Right lobe of liver (tissue), 6 donors: ENCODE measurements at regions not wholly inside any gene's neighbourhood (a gene's known extent, or its start where the extent isn't known, plus 50 kb on each side); places are given as distances from the start of the nearest gene placed in this dataset.

Experiments
- ATAC-seq, 4 donors: fragments of 200-7000 bp; cut with Tn5 transposase; one replicate each; pipeline ENCODE4 v1.9.1; 2020; ENCODE audit warnings: mild to moderate bottlenecking in 4 of 4, moderate library complexity in 4 of 4
- DNase-seq, 3 donors: peaks; one replicate each; pipeline ENCODE4 v3.0.0-alpha.2; 2020
- H3K27ac ChIP-seq, 3 donors: fragments of 200-600 bp; one replicate each; pipeline ENCODE4 v1.8.0; 2022
- H3K27me3 ChIP-seq, 2 donors: fragments of 200-600 bp; one replicate each; pipeline ENCODE4 v1.8.0; 2022
- H3K36me3 ChIP-seq, 4 donors: fragments of 200-600 bp; sonication (generic) in 1 of 4; one replicate each; pipeline versions ENCODE4 v1.5.1 to v1.8.0; 2017 to 2022; ENCODE audit warnings: control low read depth in 1 of 4
- H3K4me1 ChIP-seq, 4 donors: fragments of 200-600 bp; sonication (generic) in 1 of 4; one replicate each; pipeline versions ENCODE4 v1.5.1 to v1.8.0; 2017 to 2022; ENCODE audit warnings: control low read depth in 1 of 4
- H3K4me3 ChIP-seq, 3 donors: fragments of 200-600 bp; one replicate each; pipeline ENCODE4 v1.8.0; 2022
- H3K9me3 ChIP-seq, 4 donors: fragments of 200-600 bp; sonication (generic) in 1 of 4; one replicate each; pipeline versions ENCODE4 v1.5.1 to v1.8.0; 2017 to 2022; ENCODE audit warnings: control low read depth in 1 of 4
- CTCF ChIP-seq, 4 donors: fragments of 200-600 bp in 3 of 4; fragments of 450-650 bp in 1 of 4; IDR thresholded peaks; one replicate each; pipeline versions ENCODE4 v1.5.1 to v1.8.0; 2016 to 2022; ENCODE audit warnings: antibody characterized with exemption in 4 of 4, mild to moderate bottlenecking in 2 of 4
- POLR2A ChIP-seq: fragments of 450-650 bp; IDR thresholded peaks from one replicate; pipeline ENCODE4 v1.6.1; 2017; ENCODE audit warnings: antibody characterized with exemption, mild to moderate bottlenecking
- WGBS: methylation state at CpG from one replicate; pipeline ENCODE4 v1.1.6; 2018; ENCODE audit warnings: low coverage, low lambda C conversion rate; ENCODE audit not compliant: insufficient coverage; ENCODE audit errors: missing lambda C conversion rate; 5-methylcytosine and 5-hydroxymethylcytosine counted together
- intact Hi-C, 2 donors: fragments of 100-400 bp; cut with DNase I; formaldehyde crosslinking; loops; one replicate each; pipeline versions ENCODE4 v1.11.2 to v1.14.1; 2022
- donor health status: DM: no; HTN: yes; CAD: no.
- donor health status: DM: no; HTN: no; CAD: no.
- donor health status: DM: no; HTN: no; CAD: no.
- donor health status: DM: no; HTN: yes; CAD: no.
- donor health status: DM: no; HTN: yes; CAD: no.

DNA sequence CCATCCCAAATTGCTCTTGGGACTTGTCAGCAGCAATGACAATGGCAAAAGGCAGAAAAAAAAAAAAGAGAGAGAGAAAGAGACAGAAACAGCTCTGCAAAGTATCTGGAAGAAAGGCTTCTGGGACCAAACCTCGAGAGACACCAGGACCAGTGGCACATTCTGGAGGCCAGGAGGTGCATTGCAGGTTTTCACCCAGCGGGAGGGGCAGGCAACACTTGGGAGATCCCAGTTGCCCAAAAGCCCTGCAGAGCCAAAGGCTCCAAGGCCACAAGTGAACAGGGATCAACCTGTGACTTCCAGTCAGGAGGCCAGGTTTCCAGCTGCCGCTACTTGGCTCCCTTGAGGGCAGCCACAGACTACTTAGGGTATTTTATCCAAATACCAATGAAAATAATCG is 110.8 kb upstream of the CDH5 start:
- Histone ChIP-seq H3K27ac (no peak overlapping the region), H3K4me1 (no peaks in the 10 kb centered on the region), H3K4me3 (no peak overlapping the region), H3K27me3 (no peaks in the 10 kb centered on the region), H3K9me3 (no peaks in the 10 kb centered on the region), H3K36me3 (no peaks in the 10 kb centered on the region)
- WGBS, result 26% methylated on average over 2 of the region's 4 CpGs
- DNase-seq (no peak), ATAC-seq (no peak)
- TF ChIP-seq POLR2A (no peak), CTCF (IDR thresholded peaks at IDR 0.05) (no peak)
- intact Hi-C loops, result no loop called here

DNA sequence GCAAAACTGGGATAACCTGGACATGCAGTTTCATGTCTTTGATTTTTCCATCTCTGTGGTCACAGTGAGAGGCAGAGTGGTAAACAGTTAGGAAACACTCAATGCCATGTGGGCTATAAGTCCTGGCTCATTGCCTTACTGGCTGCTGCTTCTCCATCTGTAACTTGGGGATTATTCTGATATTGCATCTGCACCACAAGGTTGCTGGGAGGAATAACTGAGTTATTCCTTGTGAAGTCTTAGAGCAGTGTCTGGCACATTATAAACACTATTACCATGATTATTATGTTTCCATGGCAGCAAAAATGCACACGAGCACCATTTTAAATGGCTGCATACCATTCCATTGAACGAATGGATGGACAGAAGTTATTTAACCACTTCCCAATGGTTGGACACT is 111.7 kb upstream of the CDH5 start:
- ATAC-seq, result no peak
- DNase-seq, result no peak
- no peaks in the 10 kb centered on the region for H3K4me1 ChIP-seq
- no peak overlapping the region for H3K4me3 ChIP-seq
- intact Hi-C loops, result no loop called here
- no peak overlapping the region for H3K27ac ChIP-seq
- TF ChIP-seq CTCF (IDR thresholded peaks at IDR 0.05), result no peak
- TF ChIP-seq POLR2A, result no peak
- 73% methylated on average over 2 of the region's 2 CpGs for WGBS
- H3K27me3 ChIP-seq, result no peaks in the 10 kb centered on the region
- H3K36me3 ChIP-seq, result no peaks in the 10 kb centered on the region
- H3K9me3 ChIP-seq, result no peaks in the 10 kb centered on the region

DNA sequence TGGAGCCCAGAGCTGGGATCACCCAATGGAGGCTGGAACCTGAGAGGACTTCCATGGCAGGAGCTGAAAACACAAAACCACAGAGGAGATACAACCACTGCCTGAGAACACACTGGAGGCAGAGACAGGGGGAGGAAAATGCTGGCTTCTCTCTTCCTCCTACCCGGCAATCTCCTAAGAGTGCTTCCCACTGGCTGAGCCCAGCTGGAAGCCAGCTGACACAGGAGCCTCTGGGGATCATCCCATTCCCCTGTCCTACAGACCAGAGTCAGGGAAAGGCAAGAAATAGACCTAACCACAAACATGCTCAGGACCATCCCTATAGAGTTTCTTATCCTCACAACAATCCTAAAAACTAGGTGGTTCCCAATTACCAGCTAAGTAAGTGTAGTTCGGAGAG is 112.4 kb upstream of the CDH5 start:
- no peak for ATAC-seq
- intact Hi-C loops, result no loop called here
- no peak for DNase-seq

DNA sequence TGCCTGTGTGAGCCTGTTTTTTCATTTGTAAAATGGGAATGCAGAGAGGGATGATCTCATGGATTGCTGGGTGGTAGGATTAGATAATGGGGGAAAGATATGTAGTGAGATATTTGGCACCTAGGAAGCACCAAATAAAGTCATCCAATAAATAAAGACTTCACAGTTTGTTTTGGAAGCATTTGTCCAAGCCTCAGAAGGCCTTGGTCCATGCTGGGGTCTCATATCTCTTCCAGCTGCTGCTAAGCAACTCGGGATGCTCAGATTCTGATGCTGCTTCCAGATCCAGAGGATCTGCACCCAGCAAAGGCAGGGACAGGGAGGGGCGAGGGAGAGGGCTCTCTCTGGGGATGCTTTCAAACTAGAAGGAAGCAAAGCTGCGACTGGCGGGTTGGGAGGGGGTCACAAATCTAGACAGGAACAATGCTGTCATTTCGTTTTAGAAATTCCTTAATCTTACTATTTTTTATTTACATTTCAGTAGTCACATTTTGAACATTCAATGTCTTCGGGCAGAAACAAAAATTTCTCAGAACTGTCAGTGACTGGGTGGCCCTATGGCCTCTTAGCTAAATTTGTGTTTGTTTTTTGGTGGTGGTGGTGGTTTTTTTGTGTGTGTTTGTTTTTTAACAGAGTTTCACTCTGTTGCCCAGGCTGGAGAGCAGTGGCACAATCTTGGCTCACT is 114.9 kb upstream of the CDH5 start:
- ATAC-seq (no peak), DNase-seq (no peak)
- Histone ChIP-seq H3K4me3 (no peak overlapping the region), H3K4me1 (no peaks in the 10 kb centered on the region), H3K27me3 (no peaks in the 10 kb centered on the region), H3K36me3 (no peaks in the 10 kb centered on the region), H3K9me3 (no peaks in the 10 kb centered on the region), H3K27ac (no peak overlapping the region)
- 47% methylated on average over 5 of the region's 6 CpGs for WGBS
- intact Hi-C loops, result no loop called here
- TF ChIP-seq POLR2A (no peak), CTCF (IDR thresholded peaks at IDR 0.05) (no peak)

More for the DNA sequence above, 112.4 kb upstream of the CDH5 start:
- no peak for TF ChIP-seq POLR2A
- TF ChIP-seq CTCF (IDR thresholded peaks at IDR 0.05), result no peak
- Histone ChIP-seq H3K4me1 (no peaks in the 10 kb centered on the region), H3K27ac (no peak overlapping the region), H3K27me3 (no peaks in the 10 kb centered on the region), H3K9me3 (no peaks in the 10 kb centered on the region), H3K36me3 (no peaks in the 10 kb centered on the region), H3K4me3 (no peak overlapping the region)
- WGBS, result 80% methylated on average over 1 of the region's 2 CpGs
